ENCODE measurements at regions not wholly inside any gene's neighbourhood (a gene's known extent, or its start where the extent isn't known, plus 50 kb on each side); places are given as distances from the start of the nearest gene placed in this dataset.
A peak's percentile ranks its signal among the peaks of the same experiment; 100 is the strongest.

DNA sequence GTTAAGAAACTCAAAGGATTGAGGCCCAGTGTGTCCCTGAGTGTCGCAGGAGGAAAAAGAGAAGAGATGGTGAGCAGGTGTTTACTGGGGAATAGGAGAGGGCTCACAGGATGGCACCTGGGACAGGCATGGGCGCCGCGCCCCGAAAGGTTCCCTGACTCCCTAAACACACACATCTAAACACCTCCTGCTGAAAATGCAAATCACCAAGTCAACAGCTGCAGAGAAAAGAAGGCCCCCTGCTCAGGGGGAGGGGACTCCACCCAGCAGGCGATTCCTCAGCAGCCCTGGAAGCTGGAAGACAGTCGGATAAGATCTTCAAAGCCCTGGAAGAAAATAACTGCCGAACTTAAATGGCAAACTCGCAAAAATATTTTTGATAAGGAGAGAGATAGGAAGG is 377.2 kb downstream of the BRD1 start:
- H3K9ac ChIP-seq (ENCODE audit: low read depth, low read length, poor library complexity), result no peak overlapping the region
- H3K4ac ChIP-seq (ENCODE audit: low read length), result no peak overlapping the region
- no peaks in the 10 kb centered on the region for H3K36me3 ChIP-seq (replicated peaks in 1 of 2; ENCODE audit: control insufficient read depth in 2 of 2, insufficient read depth in 2 of 2, low read length in 2 of 2)
- H4K8ac ChIP-seq (ENCODE audit: low read depth, low read length), result no peak overlapping the region
- H2BK15ac ChIP-seq (ENCODE audit: low read length), result no peak overlapping the region
- no peak overlapping the region for H2AFZ ChIP-seq (ENCODE audit: low read length)
- no peak overlapping the region for H2BK120ac ChIP-seq (ENCODE audit: low read depth, low read length)
- no peak overlapping the region for H2AK5ac ChIP-seq (ENCODE audit: low read depth, low read length)
- H3K4me3 ChIP-seq (ENCODE audit: low read length in 2 of 2), result no peak overlapping the region
- no peaks in the 10 kb centered on the region for H3K79me1 ChIP-seq (ENCODE audit: low read depth, low read length)
- WGBS, 2 donors (ENCODE audit: extremely low coverage in 2 of 2, insufficient read length in 2 of 2, insufficient replicate concordance in 1 of 2), result no CpG with 5 or more reads among the region's 9 CpGs
- no peak overlapping the region for H3K23ac ChIP-seq (ENCODE audit: low read depth, low read length, poor library complexity)
- no peak overlapping the region for H4K91ac ChIP-seq (ENCODE audit: low read depth, low read length, poor library complexity)
- H3K9me3 ChIP-seq (replicated peaks in 1 of 2; ENCODE audit: control insufficient read depth in 2 of 2, insufficient read depth in 1 of 2, low read depth in 1 of 2, low read length in 2 of 2), result no peaks in the 10 kb centered on the region
- no peak overlapping the region for H3K14ac ChIP-seq (ENCODE audit: low read length)
- peaks cover 0 to 36% (median 4%) of the 10 kb centered on the region in 3 experiments for H3K27me3 ChIP-seq (ENCODE audit: control insufficient read depth in 3 of 3, insufficient read depth in 3 of 3, low read depth in 1 of 3, low read length in 3 of 3)
- H3K4me1 ChIP-seq (ENCODE audit: control insufficient read depth in 2 of 2, insufficient read depth in 1 of 2, low read depth in 1 of 2, low read length in 2 of 2), result peaks cover 0 to 21% of the 10 kb centered on the region in 2 donors
- DNase-seq (ENCODE audit: low spot score), result no peak
- H3K18ac ChIP-seq (ENCODE audit: low read length), result no peak overlapping the region
- no peak overlapping the region for H2BK5ac ChIP-seq (ENCODE audit: low read length)
- no peak overlapping the region for H2BK12ac ChIP-seq (ENCODE audit: low read length)
- no peak overlapping the region for H3K27ac ChIP-seq (replicated peaks; ENCODE audit: low read length)
- peak overlapping the region; percentile 37 for H3K4me2 ChIP-seq (ENCODE audit: insufficient read depth, low read length, poor library complexity, severe bottlenecking)

- no peak overlapping the region for H3K4ac ChIP-seq (ENCODE audit: low read length)
- H3K18ac ChIP-seq (ENCODE audit: low read length), result peak overlapping the region; percentile 61
- H3K79me1 ChIP-seq (ENCODE audit: low read depth, low read length), result no peaks in the 10 kb centered on the region
- H2BK12ac ChIP-seq (ENCODE audit: low read length), result no peak overlapping the region
- no peak overlapping the region for H4K91ac ChIP-seq (ENCODE audit: low read depth, low read length, poor library complexity)
- H3K14ac ChIP-seq (ENCODE audit: low read length), result no peak overlapping the region
- no peak for DNase-seq (ENCODE audit: low spot score)
- H2BK15ac ChIP-seq (ENCODE audit: low read length), result peak overlapping the region; percentile 14
- peak overlapping the region; percentile 67 for H3K9ac ChIP-seq (ENCODE audit: low read depth, low read length, poor library complexity)
- no peak overlapping the region for H2BK5ac ChIP-seq (ENCODE audit: low read length)
- no peaks in the 10 kb centered on the region for H3K9me3 ChIP-seq (replicated peaks in 1 of 2; ENCODE audit: control insufficient read depth in 2 of 2, insufficient read depth in 1 of 2, low read depth in 1 of 2, low read length in 2 of 2)
- no peak overlapping the region for H2BK120ac ChIP-seq (ENCODE audit: low read depth, low read length)
- WGBS, 2 donors (ENCODE audit: extremely low coverage in 2 of 2, insufficient read length in 2 of 2, insufficient replicate concordance in 1 of 2), result no CpG with 5 or more reads among the region's 38 CpGs
- H3K23ac ChIP-seq (ENCODE audit: low read depth, low read length, poor library complexity), result no peak overlapping the region
- H3K4me1 ChIP-seq (ENCODE audit: control insufficient read depth in 2 of 2, insufficient read depth in 1 of 2, low read depth in 1 of 2, low read length in 2 of 2), result peaks cover 0 to 21% of the 10 kb centered on the region in 2 donors
- no peak overlapping the region for H3K4me3 ChIP-seq (ENCODE audit: low read length in 2 of 2)
- H2AK5ac ChIP-seq (ENCODE audit: low read depth, low read length), result peak overlapping the region; percentile 36
- H4K8ac ChIP-seq (ENCODE audit: low read depth, low read length), result no peak overlapping the region
- H3K27me3 ChIP-seq (ENCODE audit: control insufficient read depth in 3 of 3, insufficient read depth in 3 of 3, low read depth in 1 of 3, low read length in 3 of 3), result peaks cover 0 to 36% (median 4%) of the 10 kb centered on the region in 3 experiments
- no peak overlapping the region for H3K27ac ChIP-seq (replicated peaks; ENCODE audit: low read length)
- H2AFZ ChIP-seq (ENCODE audit: low read length), result no peak overlapping the region
- no peaks in the 10 kb centered on the region for H3K36me3 ChIP-seq (replicated peaks in 1 of 2; ENCODE audit: control insufficient read depth in 2 of 2, insufficient read depth in 2 of 2, low read length in 2 of 2)
- peak overlapping the region; percentile 37 for H3K4me2 ChIP-seq (ENCODE audit: insufficient read depth, low read length, poor library complexity, severe bottlenecking)
Observed at GRCh38 chr22:49449811-49450446, 377.7 kb downstream of the BRD1 start.

DNA sequence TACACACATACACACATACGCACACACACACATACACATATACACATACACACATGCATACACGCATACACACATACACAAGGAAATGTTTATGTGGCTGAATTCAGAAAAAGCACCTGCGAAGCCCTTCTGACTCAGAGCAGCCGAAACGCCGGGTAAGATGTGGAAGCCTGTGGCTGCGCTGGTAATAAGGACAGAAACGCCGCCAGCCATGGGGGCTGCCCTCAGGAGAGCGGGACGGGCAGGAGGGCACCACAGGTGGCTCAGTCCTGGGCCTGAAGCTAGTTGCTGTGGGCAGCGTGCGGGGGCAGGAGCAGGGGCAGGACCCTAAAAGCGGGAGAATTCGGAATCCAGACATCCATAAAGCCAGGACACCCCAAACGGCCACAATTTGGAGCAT is 378.3 kb downstream of the BRD1 start:
- H4K91ac ChIP-seq (ENCODE audit: low read depth, low read length, poor library complexity), result no peak overlapping the region
- H3K9me3 ChIP-seq (replicated peaks in 1 of 2; ENCODE audit: control insufficient read depth in 2 of 2, insufficient read depth in 1 of 2, low read depth in 1 of 2, low read length in 2 of 2), result no peaks in the 10 kb centered on the region
- H2BK12ac ChIP-seq (ENCODE audit: low read length), result peak overlapping the region; percentile 75
- no peak overlapping the region for H3K4me2 ChIP-seq (ENCODE audit: insufficient read depth, low read length, poor library complexity, severe bottlenecking)
- H3K4me1 ChIP-seq (ENCODE audit: control insufficient read depth in 2 of 2, insufficient read depth in 1 of 2, low read depth in 1 of 2, low read length in 2 of 2), result peaks cover 0 to 21% of the 10 kb centered on the region in 2 donors
- peak overlapping the region; percentile 9 for H3K9ac ChIP-seq (ENCODE audit: low read depth, low read length, poor library complexity)
- no peak overlapping the region for H3K27ac ChIP-seq (replicated peaks; ENCODE audit: low read length)
- peak overlapping the region; percentile 50 for H3K18ac ChIP-seq (ENCODE audit: low read length)
- no peaks in the 10 kb centered on the region for H3K79me1 ChIP-seq (ENCODE audit: low read depth, low read length)
- WGBS, 2 donors (ENCODE audit: extremely low coverage in 2 of 2, insufficient read length in 2 of 2, insufficient replicate concordance in 1 of 2), result 60% methylated on average over 2 of the region's 16 CpGs; no CpG with 5 or more reads in 1 of the 2 donors
- H2BK120ac ChIP-seq (ENCODE audit: low read depth, low read length), result no peak overlapping the region
- H4K8ac ChIP-seq (ENCODE audit: low read depth, low read length), result no peak overlapping the region
- no peak overlapping the region for H2AFZ ChIP-seq (ENCODE audit: low read length)
- no peaks in the 10 kb centered on the region for H3K36me3 ChIP-seq (replicated peaks in 1 of 2; ENCODE audit: control insufficient read depth in 2 of 2, insufficient read depth in 2 of 2, low read length in 2 of 2)
- H3K27me3 ChIP-seq (ENCODE audit: control insufficient read depth in 3 of 3, insufficient read depth in 3 of 3, low read depth in 1 of 3, low read length in 3 of 3), result peaks cover 0 to 36% (median 4%) of the 10 kb centered on the region in 3 experiments
- peak overlapping the region; percentile 14 for H2BK15ac ChIP-seq (ENCODE audit: low read length)
- no peak overlapping the region for H3K4ac ChIP-seq (ENCODE audit: low read length)
- H2AK5ac ChIP-seq (ENCODE audit: low read depth, low read length), result peak overlapping the region; percentile 36
- no peak overlapping the region for H3K4me3 ChIP-seq (ENCODE audit: low read length in 2 of 2)
- no peak overlapping the region for H2BK5ac ChIP-seq (ENCODE audit: low read length)
- DNase-seq (ENCODE audit: low spot score), result no peak
- no peak overlapping the region for H3K23ac ChIP-seq (ENCODE audit: low read depth, low read length, poor library complexity)
- no peak overlapping the region for H3K14ac ChIP-seq (ENCODE audit: low read length)

DNA sequence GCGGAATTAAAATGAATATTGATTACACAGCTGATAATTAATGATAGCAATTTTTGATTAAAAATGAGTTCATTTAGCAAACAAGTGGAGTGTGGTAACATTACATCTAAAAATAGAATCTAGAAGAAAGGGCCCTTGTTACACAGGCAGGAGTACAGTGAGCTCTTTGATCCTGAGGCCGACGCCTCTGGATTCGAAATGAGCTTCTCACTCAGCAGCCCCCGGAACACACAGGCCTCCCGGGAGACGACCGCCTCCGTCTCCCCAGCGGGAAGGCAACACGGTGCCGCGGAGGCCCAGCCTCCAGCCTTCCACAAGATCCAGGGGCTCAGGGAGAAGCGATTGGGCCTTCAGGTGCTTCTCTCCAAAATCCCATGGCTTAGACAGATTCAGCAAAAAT is 379.1 kb downstream of the BRD1 start:
- Histone ChIP-seq H3K4me3 (ENCODE audit: low read length in 2 of 2) (no peak overlapping the region), H3K4ac (ENCODE audit: low read length) (no peak overlapping the region), H3K27me3 (ENCODE audit: control insufficient read depth in 3 of 3, insufficient read depth in 3 of 3, low read depth in 1 of 3, low read length in 3 of 3) (peaks cover 0 to 36% (median 4%) of the 10 kb centered on the region in 3 experiments), H4K91ac (ENCODE audit: low read depth, low read length, poor library complexity) (no peak overlapping the region), H2BK12ac (ENCODE audit: low read length) (no peak overlapping the region), H3K36me3 (replicated peaks in 1 of 2; ENCODE audit: control insufficient read depth in 2 of 2, insufficient read depth in 2 of 2, low read length in 2 of 2) (no peaks in the 10 kb centered on the region), H3K79me1 (ENCODE audit: low read depth, low read length) (no peaks in the 10 kb centered on the region), H4K8ac (ENCODE audit: low read depth, low read length) (no peak overlapping the region), H3K4me2 (ENCODE audit: insufficient read depth, low read length, poor library complexity, severe bottlenecking) (no peak overlapping the region), H3K18ac (ENCODE audit: low read length) (no peak overlapping the region), H3K27ac (replicated peaks; ENCODE audit: low read length) (no peak overlapping the region), H2BK15ac (ENCODE audit: low read length) (no peak overlapping the region), H3K9ac (ENCODE audit: low read depth, low read length, poor library complexity) (no peak overlapping the region), H3K4me1 (ENCODE audit: control insufficient read depth in 2 of 2, insufficient read depth in 1 of 2, low read depth in 1 of 2, low read length in 2 of 2) (peaks cover 0 to 17% of the 10 kb centered on the region in 2 donors), H3K9me3 (replicated peaks in 1 of 2; ENCODE audit: control insufficient read depth in 2 of 2, insufficient read depth in 1 of 2, low read depth in 1 of 2, low read length in 2 of 2) (no peaks in the 10 kb centered on the region), H2BK120ac (ENCODE audit: low read depth, low read length) (no peak overlapping the region), H3K14ac (ENCODE audit: low read length) (no peak overlapping the region), H2AK5ac (ENCODE audit: low read depth, low read length) (peak overlapping the region; percentile 51), H3K23ac (ENCODE audit: low read depth, low read length, poor library complexity) (no peak overlapping the region), H2AFZ (ENCODE audit: low read length) (no peak overlapping the region), H2BK5ac (ENCODE audit: low read length) (no peak overlapping the region)
- DNase-seq (ENCODE audit: low spot score), result no peak
- WGBS, 2 donors (ENCODE audit: extremely low coverage in 2 of 2, insufficient read length in 2 of 2, insufficient replicate concordance in 1 of 2), result no CpG with 5 or more reads among the region's 14 CpGs
